ENCODE measurements at regions not wholly inside any gene's neighbourhood (a gene's known extent, or its start where the extent isn't known, plus 50 kb on each side); places are given as distances from the start of the nearest gene placed in this dataset.

- DNase-seq: no peak
Measured at GRCh38 chr15:93178371-93178770, 89.4 kb upstream of the RGMA start.

GRCh38 chr15:93176065-93176464, 87.1 kb upstream of the RGMA start:
- DNase-seq: no peak

GRCh38 chr15:93174836-93175235, 85.8 kb upstream of the RGMA start:
- no peak for DNase-seq

- no peak for DNase-seq
Measured at GRCh38 chr15:93173369-93173768, 84.4 kb upstream of the RGMA start.

GRCh38 chr15:93171476-93171875, 82.5 kb upstream of the RGMA start:
- no peak for DNase-seq

GRCh38 chr15:93170329-93170728, 81.3 kb upstream of the RGMA start:
- no peak for DNase-seq

- DNase-seq: no peak
Measured at GRCh38 chr15:93168910-93169309, 79.9 kb upstream of the RGMA start.

- DNase-seq: no peak
Measured at GRCh38 chr15:93167291-93167690, 78.3 kb upstream of the RGMA start.

- DNase-seq: no peak
Measured at GRCh38 chr15:93166675-93167074, 77.7 kb upstream of the RGMA start.

GRCh38 chr15:93165734-93166470, 76.9 kb upstream of the RGMA start:
- no peak for DNase-seq

- DNase-seq: no peak
Measured at GRCh38 chr15:93164409-93164808, 75.4 kb upstream of the RGMA start.

- no peak for DNase-seq
Measured at GRCh38 chr15:93162560-93162959, 73.5 kb upstream of the RGMA start.

GRCh38 chr15:93159930-93160329, 70.9 kb upstream of the RGMA start:
- no peak for DNase-seq

- DNase-seq: no peak
Measured at GRCh38 chr15:93158097-93158900, 69.3 kb upstream of the RGMA start.

- DNase-seq: no peak
Measured at GRCh38 chr15:93154666-93155065, 65.7 kb upstream of the RGMA start.

- no peak for DNase-seq
Measured at GRCh38 chr15:93152951-93153350, 63.9 kb upstream of the RGMA start.

GRCh38 chr15:93152360-93152759, 63.3 kb upstream of the RGMA start:
- DNase-seq: no peak

GRCh38 chr15:93150910-93151881, 62.2 kb upstream of the RGMA start:
- no peak for DNase-seq

- DNase-seq: no peak
Measured at GRCh38 chr15:93146601-93147000, 57.6 kb upstream of the RGMA start.

GRCh38 chr15:93146196-93146595, 57.2 kb upstream of the RGMA start:
- DNase-seq: no peak

- DNase-seq: no peak
Measured at GRCh38 chr15:93144463-93145236, 55.6 kb upstream of the RGMA start.

- DNase-seq: no peak
Measured at GRCh38 chr15:93143186-93143585, 54.2 kb upstream of the RGMA start.

All from hematopoietic multipotent progenitor cell treated with erythropoietin and hydrocortisone succinate and interleukin-3 and kit ligand, for 8 days (in vitro differentiated cells).